GOT3 (cell line): ENCODE measurements at regions not wholly inside any gene's neighbourhood (a gene's known extent, or its start where the extent isn't known, plus 50 kb on each side); places are given as distances from the start of the nearest gene placed in this dataset.
"Not testable (repeated sequence)": the region's sequence is repeated elsewhere in the genome, so short reads cannot be mapped to it uniquely, and the experiment has no call there.

Source experiments
- DNase-seq: peaks from one replicate; lab custom pipeline; 2025; ENCODE audit warnings: mixed read lengths; lab: John Stamatoyannopoulos, UW

GRCh38 chr7:131019351-131019750 lies 285.3 kb upstream of the KLF14 start:
- DNase-seq: no peak

DNA sequence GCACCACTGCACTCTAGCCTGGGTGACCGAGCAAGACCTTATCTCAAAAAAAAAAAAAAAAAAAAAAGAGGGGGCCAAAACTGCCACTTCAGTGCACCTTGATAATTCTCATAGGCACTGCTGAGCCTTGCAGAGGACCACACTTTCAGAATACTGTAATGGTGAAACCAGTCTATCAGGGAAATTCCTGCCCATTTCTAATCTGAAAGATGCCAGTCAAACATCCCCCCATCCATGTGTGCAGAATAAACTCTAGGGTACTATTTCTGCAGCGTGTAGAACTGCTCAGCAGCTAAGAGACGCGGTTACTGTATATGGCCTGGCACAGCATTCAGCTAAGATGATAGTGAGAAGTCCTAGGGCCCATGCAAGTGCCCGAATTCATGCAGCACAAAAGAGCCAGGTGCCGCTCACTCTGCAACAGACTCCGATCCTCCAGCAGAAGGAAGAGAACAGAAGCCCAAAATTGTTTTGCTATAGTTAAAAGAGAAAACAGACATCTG lies 286.8 kb upstream of the KLF14 start:
- DNase-seq: no peak

DNA sequence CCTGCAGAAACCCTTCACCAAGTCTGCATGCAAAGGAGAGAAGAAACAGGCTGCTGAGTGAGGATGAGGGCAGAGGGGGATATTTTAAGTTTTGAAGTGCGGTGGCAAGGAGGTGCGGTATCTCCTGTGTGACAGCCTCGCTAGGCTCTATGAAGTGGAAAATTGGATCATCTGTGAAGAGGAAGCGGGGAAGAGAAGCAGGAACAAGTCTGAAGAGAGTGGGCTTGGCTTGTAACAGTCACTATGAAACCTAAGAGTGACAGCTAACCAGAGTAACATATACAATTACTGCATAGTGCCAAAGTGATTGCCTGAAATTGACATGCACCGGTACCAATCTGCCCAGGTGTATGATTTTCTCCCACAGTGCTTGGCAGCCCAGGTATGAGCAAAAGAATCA lies 287.5 kb upstream of the KLF14 start:
- DNase-seq: no peak

DNA sequence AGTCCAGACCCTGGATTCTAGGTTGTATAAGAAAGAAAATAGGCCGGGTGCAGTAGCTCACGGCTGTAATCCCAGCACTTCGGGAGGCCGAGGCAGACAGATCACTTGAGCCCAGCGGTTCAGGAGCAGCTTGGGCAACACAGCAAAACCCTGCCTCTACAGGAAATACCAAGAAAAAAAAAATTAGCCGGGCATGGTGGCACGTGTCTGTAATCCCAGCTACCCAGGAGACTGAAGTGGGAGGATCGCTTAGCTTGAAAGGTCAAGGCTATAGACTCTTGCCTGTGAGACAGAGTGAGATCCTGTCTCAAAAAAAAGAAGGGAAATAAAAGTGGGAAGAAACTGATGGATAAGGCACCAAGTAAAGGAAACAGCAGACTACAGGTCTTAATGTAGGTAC lies 287.9 kb upstream of the KLF14 start:
- no peak for DNase-seq

DNA sequence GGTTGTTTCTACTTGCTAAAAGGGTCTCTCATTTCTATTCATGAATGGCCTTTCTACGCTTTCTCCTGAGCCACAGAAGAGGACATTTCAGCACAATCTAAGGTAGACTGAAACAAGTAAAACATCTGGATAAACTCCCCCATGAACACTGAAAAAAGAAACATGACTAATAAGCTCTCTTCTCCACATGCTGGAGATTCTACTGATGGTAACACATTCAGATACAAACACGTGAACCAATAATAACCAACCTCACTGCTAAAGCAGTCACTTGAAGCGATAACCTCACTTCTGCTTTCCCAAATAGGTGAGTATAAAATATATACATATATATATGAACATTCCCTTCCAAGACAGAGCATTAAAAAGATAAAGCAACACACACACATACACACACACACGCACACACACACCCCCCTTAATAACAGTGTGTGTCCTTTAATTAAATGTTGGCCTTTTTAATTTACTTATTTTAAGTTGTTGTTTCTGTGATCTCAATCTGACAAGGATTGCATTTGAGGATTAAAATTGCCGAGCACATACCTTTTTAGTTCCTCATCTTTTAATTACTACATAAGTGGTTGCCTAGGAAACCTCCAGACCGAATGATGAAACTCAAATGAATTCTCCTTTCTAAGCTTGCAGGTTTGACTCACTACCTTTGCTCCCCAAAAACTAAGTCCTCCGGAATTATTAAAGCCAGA lies 292.4 kb upstream of the KLF14 start:
- DNase-seq: no peak

DNA sequence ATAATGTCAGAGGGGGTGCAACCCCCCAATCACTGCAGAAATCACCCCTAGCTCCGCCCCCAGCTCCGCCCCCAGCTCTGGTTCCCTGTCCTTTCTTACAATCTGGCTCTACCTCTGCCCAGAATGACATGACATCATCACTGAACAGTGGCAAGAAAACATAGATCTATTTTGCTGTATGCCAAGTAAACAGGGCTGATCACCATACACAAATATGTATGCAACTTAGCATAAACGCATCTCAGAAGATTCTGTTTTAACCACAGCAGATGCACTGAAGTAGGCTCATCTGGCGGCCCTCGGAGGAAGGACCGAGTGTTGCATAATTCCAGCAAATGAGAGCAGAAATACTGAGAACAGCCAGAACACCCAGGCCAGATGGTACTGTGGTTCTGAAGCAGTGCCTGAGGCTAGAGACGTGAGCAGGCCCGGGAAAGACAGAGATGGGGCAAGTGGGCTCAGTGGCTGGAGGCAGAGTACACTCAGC lies 293.3 kb upstream of the KLF14 start:
- no peak for DNase-seq

- no peak for DNase-seq
Measured at GRCh38 chr7:131028295-131028694, 294.3 kb upstream of the KLF14 start.

DNA sequence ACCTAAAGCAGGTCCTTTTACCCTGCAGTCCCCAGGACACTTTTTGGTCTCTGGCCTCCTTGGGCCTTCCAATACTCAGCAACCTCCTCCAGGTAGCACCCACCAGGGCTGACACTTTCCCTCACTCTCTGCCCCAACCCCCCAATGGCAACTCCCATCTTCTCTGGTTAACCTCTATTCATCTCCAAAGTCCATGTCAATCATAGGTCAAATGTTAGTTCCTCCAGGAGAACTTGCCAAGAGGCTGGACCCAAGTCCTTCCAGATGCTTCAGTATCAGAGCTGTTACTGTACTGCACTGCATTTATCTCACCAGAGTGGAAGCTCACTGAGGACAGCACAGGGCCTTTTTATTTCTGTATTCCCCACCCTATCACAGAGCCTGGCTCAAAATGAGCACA lies 295.0 kb upstream of the KLF14 start:
- no peak for DNase-seq

DNA sequence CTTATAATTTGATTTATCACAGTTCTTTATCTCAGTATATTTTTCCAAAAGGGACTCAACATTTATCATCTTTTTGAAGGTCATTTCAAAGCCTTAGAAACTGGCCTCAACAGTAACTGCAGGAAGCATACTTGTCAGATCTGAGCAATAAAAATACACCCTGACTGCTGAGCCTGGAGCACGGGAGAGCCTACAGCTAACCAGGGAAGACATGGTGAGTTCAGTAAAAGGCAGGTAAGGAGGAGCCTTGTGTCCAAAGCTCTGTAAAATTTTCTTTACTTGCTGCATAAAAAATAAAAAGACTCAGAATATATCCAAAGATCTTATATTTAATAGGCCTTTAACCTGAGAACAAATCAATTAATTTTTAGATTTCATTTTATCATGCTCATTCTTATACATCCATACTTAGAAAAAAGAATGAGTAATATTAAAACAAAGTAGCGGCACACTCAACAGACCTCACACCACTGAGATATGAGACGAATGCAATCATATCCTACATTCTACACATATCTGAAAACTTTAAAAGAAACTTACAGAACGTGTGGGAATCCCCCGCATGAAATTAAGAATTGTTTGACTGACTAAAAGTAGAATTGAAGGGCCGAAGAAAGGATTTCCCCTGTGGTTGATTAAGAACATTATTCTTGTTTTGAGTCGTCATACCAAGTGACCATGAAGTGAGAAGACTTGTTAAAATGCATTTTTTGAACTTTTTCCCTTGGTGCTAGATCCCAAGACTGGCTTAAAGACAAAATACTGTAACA lies 296.4 kb upstream of the MKLN1 start:
- DNase-seq: no peak

DNA sequence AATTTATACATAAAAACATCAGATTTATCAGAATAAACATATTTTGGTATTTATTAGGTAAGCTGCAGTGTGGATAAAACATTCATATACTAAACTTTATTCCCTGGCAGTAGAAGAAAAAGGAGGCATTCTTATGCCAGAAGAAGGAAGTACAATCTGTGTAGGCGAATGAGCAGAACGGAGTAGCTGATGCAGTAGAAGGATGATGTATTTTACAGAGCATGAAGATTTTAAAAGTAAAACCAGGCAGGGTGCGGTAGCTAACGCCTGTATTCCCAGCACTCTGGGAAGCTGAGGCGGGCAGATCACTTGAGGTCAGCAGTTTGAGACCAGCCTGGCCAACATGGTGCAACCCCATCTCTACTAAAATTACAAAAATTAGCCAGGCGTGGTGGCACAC lies 294.9 kb upstream of the MKLN1 start:
- no peak for DNase-seq

- no peak for DNase-seq
Measured at GRCh38 chr7:131034166-131034881, 293.4 kb upstream of the MKLN1 start.

DNA sequence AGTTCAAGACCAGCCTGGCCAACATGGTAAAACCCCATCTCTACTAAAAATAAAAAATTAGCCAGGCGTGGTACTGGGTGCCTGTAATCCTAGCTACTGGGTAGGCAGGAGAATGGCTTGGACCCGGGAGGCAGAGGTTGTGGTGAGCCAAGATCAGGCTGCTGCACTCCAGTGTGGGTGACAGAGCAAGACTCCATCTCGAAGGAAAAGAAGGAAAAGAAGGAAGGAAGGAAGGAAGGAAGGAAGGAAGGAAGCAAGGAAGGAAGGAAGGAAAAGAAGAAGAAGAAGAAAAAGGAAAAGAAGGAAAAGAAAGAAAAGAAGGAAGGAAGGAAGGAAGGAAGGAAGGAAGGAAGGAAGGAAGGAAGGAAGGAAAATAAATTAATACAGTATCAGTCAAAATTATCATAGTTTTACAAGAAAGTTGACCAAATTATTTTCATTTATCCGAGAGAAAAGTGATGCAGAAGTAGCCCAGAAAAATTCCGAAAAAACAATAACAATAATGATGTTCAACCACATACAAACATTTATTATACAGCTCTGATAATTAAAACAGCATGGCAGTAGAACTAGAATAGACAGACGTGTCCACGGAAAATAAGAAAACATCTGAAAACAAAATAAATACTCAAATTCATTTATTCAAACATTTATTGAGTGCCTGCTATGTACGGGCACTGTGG lies 292.4 kb upstream of the MKLN1 start:
- DNase-seq: no peak

DNA sequence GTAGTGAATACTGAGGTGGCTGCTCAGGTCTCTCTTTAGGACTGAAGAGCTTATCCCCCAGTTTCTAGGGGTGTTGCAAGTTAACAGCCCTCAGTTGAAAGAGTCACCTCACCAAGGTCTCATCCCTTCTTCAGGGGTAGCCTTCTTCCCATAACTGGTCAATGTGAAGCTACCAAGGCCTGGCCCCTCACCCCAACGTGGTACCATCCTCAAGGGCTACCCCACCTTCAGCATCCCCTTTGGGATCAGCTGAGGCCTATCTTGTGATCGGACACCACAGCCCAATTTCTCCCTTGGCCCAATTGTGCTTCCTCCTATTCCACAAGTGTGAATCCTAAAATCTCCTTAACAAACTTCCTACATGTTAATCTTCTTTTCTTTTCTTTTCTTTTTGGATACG lies 289.5 kb upstream of the MKLN1 start:
- DNase-seq: no peak

DNA sequence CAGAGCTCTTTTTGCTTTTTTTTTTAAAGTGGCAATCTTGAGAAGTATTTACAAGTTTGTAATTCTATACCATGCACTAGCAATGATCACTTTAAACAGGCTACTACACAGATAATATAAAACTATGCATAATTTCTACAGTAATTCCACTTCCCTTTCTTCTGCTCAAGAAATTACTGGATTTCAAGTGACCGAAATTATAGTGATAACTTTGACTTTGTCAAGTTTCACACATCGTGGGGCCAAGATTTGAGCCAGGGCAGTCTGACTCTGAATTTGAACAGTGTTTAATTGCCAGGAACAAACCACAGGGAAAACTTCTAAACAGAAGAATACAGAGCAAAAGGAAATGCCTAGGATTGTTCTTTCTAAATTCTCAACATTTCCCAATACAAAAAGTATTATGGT lies 288.3 kb upstream of the MKLN1 start:
- DNase-seq: no peak

GRCh38 chr7:131039836-131040235 lies 287.8 kb upstream of the MKLN1 start:
- DNase-seq: no peak

DNA sequence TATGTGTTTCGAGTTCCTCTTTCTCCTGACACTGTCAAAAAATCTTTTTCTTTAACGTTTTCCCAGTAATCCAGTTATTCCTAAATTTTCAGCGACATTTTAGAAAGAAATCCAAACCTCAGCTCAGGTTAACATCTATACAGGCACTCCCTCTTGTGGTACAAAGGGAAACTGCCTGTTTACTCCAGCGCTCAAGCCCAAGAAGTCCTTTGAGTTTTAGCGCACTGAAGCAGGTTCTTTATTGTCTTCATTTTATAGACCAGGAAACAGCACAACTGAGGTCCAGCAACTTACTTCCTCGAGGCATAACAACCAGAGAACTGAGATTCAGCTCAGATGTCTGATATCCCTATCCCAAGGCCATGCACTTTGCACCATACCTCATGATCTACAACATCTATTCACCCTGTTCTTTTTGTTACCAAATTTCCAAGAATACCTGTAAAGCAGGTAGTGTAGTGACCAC lies 287.2 kb upstream of the MKLN1 start:
- no peak for DNase-seq

DNA sequence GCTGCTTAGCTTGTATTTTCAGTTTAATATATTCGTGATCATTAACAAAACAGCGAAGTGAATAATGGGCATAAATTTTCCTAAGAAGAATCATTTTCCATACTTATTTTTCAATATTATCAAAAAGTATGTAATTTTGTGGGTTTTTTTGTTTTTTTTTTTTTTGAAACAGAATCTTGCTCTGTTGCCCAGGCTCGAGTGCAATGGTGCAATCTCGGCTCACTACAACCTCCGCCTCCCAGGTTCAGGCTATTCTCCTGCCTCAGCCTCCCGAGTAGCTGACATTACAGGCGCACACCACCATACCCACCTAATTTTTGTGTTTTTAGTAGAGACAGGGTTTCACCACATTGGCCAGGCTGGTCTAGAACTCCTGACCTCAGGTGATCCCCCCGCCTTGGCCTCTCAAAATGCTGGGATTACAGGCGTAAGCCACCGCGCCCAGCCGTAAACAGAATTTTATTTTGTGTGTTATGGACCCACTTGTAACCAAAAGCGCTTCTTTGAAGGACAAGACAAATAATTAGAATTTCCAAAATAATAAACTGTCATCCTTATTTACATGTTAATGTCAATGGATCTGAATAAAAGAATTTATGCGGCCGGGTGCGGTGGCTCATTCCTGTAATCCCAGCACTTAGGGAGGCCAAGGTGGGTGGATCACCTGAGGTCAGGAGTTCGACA lies 286.5 kb upstream of the MKLN1 start:
- not testable (repeated sequence) for DNase-seq

DNA sequence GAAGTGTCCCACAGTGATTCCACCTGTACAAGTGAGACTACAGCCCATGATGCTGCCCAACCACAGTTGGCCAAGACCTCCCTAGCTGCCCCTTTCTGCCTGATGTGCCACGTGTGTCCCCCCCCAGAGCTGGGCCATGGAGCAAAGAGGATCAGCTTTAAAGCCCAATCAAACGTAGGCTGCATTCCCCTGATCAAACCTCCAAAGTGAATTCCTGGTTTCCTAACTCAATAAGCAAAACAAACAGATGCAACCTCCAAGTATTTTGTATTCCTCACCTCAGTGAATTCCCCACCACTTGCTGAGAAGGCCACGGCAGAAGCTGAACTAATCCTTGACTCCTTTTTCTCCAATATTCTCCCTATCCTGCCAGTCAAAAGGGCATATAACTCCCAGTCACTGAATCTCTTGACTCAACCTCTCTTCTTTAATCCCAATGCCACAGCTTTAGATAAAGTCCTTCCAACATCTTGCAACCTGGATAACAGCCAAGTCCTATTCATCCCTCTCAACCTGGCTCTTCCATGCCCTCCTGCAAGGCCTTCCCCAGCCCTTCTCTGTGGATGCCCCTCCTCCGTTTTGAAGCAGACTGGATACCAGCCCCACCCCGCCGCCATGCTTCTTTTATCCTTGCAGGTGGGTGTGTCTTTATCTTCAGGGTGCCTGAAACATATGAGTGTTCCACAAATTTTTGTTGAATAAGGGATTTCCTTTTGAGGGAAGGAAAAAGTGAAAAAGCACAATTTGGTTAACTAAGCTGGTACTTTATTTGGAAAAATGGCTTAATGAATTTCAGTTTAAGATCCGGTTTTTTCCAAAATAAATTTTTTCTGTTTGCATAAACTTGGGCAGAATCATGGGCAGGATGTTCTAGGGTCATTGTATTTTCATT lies 285.2 kb upstream of the MKLN1 start:
- DNase-seq: no peak

- no peak for DNase-seq
Measured at GRCh38 chr7:131045526-131045925, 282.1 kb upstream of the MKLN1 start.

DNA sequence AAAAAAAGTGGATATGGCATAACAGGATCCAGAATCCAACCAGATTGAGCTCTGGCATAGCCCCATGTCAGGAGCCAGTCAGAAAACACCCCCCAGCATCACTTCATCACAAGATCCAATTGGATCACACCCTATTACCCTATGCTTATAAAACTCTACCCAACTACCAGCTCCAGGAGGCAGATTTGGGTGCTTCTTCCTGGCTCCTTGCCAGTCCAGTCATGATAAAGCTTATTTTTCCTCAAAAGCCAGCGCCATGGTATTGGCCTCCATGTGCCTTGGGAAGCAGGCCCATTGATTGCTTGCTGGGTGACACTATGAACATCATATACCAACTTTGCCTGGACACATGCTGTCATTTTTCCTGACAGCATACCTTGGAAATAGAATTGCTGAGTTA lies 281.4 kb upstream of the MKLN1 start:
- no peak for DNase-seq
